ENCODE measurements at regions not wholly inside any gene's neighbourhood (a gene's known extent, or its start where the extent isn't known, plus 50 kb on each side); places are given as distances from the start of the nearest gene placed in this dataset.

GRCh38 chr7:136741941-136742340, 126.5 kb upstream of the CHRM2 start:
- intact Hi-C loops (cut with micrococcal nuclease; ENCODE audit: unreplicated experiment) = no loop called here
- Histone ChIP-seq H3K4me3 (ENCODE audit: low read depth, low read length) (no peak overlapping the region), H3K9me3 (peaks cover 4% of the 10 kb centered on the region; the same call in 1 of the 2 replicates), H3K27me3 (replicated peaks; ENCODE audit: control insufficient read depth, insufficient read depth, low read length) (no peaks in the 10 kb centered on the region), H3K4me1 (no peaks in the 10 kb centered on the region), H3K36me3 (ENCODE audit: control insufficient read depth, insufficient read depth, low read length) (no peaks in the 10 kb centered on the region)
- TF ChIP-seq CTCF (IDR thresholded peaks at IDR 0.05; ENCODE audit: insufficient read depth in 1 of 2, low read depth in 1 of 2, low read length in 1 of 2, severe bottlenecking in 1 of 2, unreplicated experiment in 1 of 2) = no peak
- Mint-ChIP-seq H3K4me1 (ENCODE audit: low read depth, unreplicated experiment) (no peaks in the 10 kb centered on the region), H3K36me3 (ENCODE audit: insufficient read depth, unreplicated experiment) (no peaks in the 10 kb centered on the region), H3K27ac (ENCODE audit: unreplicated experiment) (no peak overlapping the region), H3K4me3 (ENCODE audit: unreplicated experiment) (no peak overlapping the region), H3K27me3 (ENCODE audit: insufficient read depth, unreplicated experiment) (no peaks in the 10 kb centered on the region), H3K9me3 (ENCODE audit: unreplicated experiment) (peaks cover 18% of the 10 kb centered on the region)
- no TSS peak for BruUV-seq (replicated peaks)
- POLR2A ChIA-PET = no interaction called here
- CTCF ChIA-PET = no interaction called here
- DNase-seq = no peak

GRCh38 chr7:136728945-136729344, 139.5 kb upstream of the CHRM2 start:
- Histone ChIP-seq H3K27me3 (replicated peaks; ENCODE audit: control insufficient read depth, insufficient read depth, low read length) (no peaks in the 10 kb centered on the region), H3K9me3 (no peaks in the 10 kb centered on the region), H3K36me3 (ENCODE audit: control insufficient read depth, insufficient read depth, low read length) (no peaks in the 10 kb centered on the region), H3K4me3 (ENCODE audit: low read depth, low read length) (no peak overlapping the region), H3K4me1 (no peaks in the 10 kb centered on the region)
- POLR2A ChIA-PET = no interaction called here
- intact Hi-C loops (cut with micrococcal nuclease; ENCODE audit: unreplicated experiment) = no loop called here
- Mint-ChIP-seq H3K36me3 (ENCODE audit: insufficient read depth, unreplicated experiment) (no peaks in the 10 kb centered on the region), H3K4me1 (ENCODE audit: low read depth, unreplicated experiment) (no peaks in the 10 kb centered on the region), H3K27ac (ENCODE audit: unreplicated experiment) (no peak overlapping the region), H3K9me3 (ENCODE audit: unreplicated experiment) (no peaks in the 10 kb centered on the region), H3K27me3 (ENCODE audit: insufficient read depth, unreplicated experiment) (no peaks in the 10 kb centered on the region), H3K4me3 (ENCODE audit: unreplicated experiment) (no peak overlapping the region)
- no peak for DNase-seq
- BruUV-seq (replicated peaks) = no TSS peak
- TF ChIP-seq CTCF (IDR thresholded peaks at IDR 0.05; ENCODE audit: insufficient read depth in 1 of 2, low read depth in 1 of 2, low read length in 1 of 2, severe bottlenecking in 1 of 2, unreplicated experiment in 1 of 2) = no peak
- CTCF ChIA-PET = no interaction called here

- intact Hi-C loops (cut with micrococcal nuclease; ENCODE audit: unreplicated experiment) = no loop called here
Measured at GRCh38 chr7:136726460-136726859, 142.0 kb upstream of the CHRM2 start.

More at GRCh38 chr7:136726460-136726859, 142.0 kb upstream of the CHRM2 start:
- no peak overlapping the region for H3K4me3 ChIP-seq (ENCODE audit: low read depth, low read length)
- BruUV-seq (replicated peaks) = no TSS peak
- no peak overlapping the region for H3K27ac Mint-ChIP-seq (ENCODE audit: unreplicated experiment)
- no peaks in the 10 kb centered on the region for H3K36me3 ChIP-seq (ENCODE audit: control insufficient read depth, insufficient read depth, low read length)
- no peak for TF ChIP-seq CTCF (IDR thresholded peaks at IDR 0.05; ENCODE audit: insufficient read depth in 1 of 2, low read depth in 1 of 2, low read length in 1 of 2, severe bottlenecking in 1 of 2, unreplicated experiment in 1 of 2)
- no peak overlapping the region for H3K4me3 Mint-ChIP-seq (ENCODE audit: unreplicated experiment)
- DNase-seq = no peak
- H3K27me3 ChIP-seq (replicated peaks; ENCODE audit: control insufficient read depth, insufficient read depth, low read length) = no peaks in the 10 kb centered on the region
- H3K27me3 Mint-ChIP-seq (ENCODE audit: insufficient read depth, unreplicated experiment) = no peaks in the 10 kb centered on the region
- H3K36me3 Mint-ChIP-seq (ENCODE audit: insufficient read depth, unreplicated experiment) = no peaks in the 10 kb centered on the region
- ChIA-PET CTCF (no interaction called here), POLR2A (no interaction called here)
- H3K4me1 ChIP-seq = no peaks in the 10 kb centered on the region
- H3K9me3 ChIP-seq = no peaks in the 10 kb centered on the region
- H3K9me3 Mint-ChIP-seq (ENCODE audit: unreplicated experiment) = no peaks in the 10 kb centered on the region
- H3K4me1 Mint-ChIP-seq (ENCODE audit: low read depth, unreplicated experiment) = no peaks in the 10 kb centered on the region
